Hindlimb muscle (tissue), 1 donor: ENCODE measurements at regions not wholly inside any gene's neighbourhood (a gene's known extent, or its start where the extent isn't known, plus 50 kb on each side); places are given as distances from the start of the nearest gene placed in this dataset.

ENCODE experiments used
- DNase-seq: peaks from one replicate; pipeline ENCODE4 v3.0.0-alpha.2; 2013

DNA sequence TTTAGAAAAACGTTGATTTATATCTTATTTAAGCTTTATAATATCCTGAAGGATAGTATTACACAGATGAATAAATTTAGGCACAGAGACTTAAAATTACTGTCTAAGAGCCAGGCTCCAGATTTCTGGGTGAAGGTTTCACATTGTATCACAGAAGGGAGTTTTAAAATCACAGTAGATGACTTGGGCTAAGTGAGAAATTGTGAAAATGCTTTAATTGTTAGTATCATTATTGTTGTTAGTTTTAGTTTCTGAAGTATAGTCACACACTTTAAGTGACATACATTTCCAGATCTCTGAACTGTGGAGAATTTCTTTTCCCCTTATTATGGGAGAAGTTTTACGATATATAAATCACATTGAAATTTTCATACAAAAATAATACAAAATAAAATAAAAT is 83.5 kb downstream of the NDUFS5 start:
- DNase-seq = no peak

DNA sequence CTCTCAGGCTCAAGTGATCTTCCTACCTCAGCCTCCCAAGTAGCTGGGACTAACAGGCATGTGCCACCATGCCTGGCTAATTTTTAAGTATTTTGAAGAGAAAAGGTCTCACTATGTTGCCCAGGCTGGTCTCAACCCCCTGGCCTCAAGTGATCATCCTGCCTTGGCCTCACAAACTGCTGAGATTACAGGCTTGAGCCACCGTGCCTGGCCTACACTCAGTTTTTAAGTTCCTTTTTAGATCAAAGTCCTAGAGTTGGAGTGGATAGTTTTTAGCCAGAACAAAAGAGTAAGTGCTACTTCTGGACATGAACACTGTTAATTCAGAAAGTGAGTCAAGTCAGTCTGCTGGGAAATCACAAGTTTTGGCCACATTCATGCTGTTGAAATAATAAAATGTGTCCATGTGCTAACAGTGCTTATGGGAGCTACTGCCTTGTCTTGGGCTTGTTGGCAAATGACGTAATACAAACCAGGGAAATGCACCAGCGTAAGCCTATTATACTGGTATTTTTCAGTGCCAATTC is 84.2 kb downstream of the NDUFS5 start:
- DNase-seq = no peak

DNA sequence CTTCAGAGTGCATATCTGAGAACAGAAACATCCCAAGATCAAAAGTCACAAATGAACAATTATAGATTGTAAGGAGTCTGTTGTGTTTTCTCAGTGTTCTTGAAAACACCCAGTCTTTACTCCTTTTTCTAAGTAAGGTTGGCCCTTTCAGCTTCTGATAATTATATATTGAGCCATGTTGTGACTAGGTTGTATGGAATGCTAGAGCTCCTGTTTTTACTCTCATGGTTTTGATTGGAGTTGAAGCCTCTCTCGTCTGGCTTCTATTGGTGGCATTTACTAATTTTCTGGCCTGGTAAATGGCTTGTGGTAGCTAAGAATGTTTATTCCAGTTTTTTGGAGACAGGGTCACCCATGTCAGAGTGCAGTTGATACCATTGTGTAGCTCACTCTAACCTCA is 84.7 kb downstream of the NDUFS5 start:
- no peak for DNase-seq

DNA sequence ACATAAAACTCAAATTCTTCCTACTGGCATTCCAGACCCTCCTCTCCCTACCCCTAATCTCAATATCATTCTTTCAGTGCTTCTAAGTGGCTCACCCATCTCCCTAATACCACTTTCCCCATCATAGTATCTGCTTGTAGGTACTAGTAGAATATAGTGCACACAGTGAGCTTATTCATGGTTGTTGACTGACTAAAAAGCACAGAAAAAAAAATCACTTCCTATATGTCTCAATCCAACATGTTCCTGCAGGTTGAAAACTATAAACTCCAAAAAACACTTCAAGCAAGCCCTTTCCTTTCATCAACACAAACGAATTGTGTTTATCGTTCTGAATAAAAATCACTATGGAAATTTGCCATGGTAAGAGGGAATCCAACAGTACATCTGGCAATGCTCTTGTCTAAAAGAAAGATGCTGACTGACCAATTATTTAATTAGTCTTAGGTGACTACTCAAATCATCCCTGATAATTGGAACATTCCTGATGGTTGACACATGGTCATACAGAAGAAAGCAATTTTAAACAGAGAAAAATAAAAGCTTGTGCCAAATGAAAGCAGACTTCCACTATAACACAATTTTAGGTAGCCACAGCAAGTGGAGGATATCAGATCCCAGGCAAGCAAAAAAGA is 87.1 kb downstream of the NDUFS5 start:
- no peak for DNase-seq

DNA sequence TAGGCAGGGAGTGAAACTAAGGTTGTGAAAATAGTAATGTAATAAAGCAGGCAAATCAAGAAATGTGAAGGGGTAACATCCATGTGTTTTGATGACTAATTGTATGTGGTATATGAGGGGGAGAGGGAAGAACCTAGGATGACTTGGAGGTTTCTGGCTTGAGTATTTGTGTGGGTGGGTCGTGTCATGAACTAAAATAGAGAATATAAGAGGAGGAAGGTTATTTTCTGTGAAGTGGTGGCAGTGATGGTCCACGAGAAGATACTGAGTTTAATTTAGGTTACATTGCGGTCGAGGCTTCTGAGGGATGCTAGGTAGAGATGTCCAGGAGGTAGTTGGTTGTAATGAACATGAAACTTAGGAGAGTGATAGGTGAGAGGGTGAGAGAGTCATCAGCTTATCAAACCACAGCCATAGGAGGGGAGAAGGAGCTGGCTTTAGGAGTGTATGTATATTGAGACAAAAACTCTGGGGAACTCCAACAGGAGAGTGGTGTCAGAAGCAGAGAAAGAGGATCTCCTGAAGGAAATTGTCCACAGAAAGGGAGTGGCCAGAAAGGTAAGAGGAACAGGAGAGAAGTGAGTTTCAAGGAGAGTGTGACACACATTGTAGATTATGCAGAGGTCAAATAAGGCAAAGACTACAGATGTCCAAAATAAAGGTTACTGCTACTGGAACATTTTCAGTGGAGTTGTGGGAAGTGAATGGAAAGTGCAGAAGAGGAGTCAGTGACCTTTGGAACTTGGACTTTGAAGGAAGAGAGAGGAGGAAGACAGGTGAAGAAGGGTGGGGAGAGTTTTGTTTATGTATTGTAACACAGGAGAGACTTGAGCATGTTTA is 89.0 kb upstream of the MACF1 start:
- DNase-seq = no peak

DNA sequence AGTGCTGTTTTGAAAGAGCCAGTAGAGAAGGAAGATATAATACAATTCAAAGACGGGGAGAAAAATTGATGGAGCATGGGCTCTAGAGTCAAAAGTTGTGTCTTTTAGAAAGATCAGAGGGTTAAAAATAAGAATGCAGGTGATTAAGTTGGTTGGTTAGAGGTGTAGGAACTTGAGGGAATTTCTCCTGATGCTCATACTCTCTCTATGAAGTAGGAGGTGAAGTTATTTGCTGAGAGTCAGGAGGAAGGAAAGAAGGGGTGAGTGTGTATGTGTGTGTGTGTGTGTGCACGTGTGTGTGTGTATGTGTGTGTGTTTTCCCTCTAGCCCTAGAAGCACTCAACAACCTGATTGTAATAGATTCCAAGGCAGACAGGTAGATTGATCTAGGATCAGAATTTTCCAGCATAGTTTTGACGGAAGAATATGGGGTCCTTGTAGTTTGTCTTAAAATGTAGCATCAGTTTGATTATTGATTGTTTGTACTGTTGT is 88.3 kb upstream of the MACF1 start:
- no peak for DNase-seq

DNA sequence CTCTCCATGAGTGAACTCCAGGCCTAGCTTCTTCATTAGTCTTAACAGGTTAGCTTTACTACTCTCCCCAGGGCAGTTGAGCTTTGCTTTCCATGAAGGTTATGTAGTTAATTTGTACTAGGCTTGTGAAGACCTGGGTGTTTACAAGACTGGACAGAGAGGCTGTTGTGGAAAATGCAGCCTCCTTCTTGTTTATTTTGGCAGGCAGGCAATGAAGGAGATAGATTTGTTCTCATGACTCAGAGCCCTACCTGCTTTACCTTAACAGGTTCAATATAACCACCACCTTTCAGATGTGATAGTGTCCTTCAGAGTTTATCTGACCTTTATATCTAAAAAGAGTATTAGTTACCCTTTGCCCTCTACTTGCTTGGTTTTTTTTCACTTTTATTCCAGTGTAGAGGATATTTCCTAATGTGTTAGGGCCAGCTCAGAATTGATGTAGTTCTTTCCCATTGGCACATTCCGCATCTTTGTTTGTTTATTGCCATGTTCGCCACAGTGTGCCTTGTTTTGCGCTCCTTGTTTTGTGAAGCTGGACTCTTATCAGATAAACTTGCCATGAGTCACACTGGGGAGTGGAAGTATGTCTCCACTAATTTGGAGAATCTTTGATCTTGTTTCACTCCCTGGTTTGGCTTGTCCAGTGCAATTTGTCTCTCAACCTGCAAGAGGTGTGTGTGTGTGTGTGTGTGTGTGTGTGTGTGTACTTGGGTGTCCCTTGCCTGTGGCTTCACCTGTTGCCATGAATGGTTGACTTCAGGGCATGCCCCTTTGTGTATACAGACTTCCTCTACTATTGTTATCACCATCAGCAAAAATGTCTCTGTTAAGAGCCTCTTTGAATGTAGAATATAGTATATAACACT is 87.4 kb upstream of the MACF1 start:
- DNase-seq = no peak

DNA sequence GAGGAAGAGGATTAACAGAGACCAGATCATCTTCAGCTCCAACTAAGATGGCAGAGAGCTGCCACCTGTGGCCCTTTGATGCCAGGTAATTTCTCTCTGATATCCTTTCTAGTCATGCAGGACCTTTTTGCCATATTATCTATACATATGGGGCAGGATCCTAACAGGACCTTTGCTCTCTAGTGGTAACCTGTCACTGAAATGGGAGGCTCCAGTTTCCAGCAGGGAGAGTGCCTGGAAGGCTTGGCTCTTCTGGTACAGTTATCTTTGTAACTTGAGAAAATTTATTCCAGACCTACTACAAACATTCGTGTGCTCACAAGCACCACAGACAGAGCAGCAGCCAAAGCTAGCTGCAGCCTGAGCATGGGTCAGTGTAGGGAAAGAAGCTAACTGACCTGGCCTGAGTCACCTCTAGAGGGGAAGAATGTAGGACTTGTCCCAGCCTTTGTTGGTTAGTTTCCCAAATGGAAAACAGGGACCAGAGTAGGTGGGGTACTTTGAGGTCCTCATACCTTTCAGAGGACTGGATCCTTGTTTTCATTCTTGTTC is 86.5 kb upstream of the MACF1 start:
- no peak for DNase-seq

DNA sequence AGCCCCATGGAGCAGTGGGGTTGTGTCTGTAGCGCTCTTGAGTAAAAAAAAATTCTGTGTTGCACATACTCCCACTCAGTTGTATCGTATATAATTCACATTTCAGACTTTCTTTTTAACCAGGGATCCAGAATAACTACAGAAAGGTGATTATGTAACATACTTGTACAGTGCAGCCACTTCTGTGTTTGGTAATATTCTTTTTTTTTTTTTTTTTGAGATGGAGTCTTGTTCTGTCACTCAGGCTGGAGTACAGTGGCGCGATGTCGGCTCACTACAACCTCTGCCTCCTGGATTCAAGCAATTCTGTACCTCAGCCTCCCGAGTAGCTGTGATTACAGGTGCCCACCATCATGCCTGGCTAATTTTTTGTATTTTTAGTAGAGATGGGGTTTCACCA is 82.4 kb upstream of the MACF1 start:
- no peak for DNase-seq

DNA sequence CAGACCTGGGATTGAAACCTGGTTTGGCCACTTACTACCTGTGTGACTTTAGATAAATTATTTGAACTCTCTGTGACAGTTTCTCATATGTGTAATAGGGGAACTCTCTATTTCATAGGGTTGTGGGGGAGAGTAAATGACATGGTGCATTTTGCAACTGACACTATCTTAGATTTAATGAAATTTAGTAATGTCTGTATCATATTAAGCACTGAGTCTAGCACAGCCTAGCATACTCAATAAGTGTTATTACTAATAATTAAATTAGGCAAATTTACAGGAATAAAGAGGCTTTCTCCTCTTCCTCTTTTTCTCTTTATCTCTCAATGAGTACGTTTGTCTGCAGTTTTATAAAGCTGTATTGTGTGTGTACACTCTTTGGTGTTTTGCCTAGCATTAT is 80.2 kb upstream of the MACF1 start:
- DNase-seq = no peak

DNA sequence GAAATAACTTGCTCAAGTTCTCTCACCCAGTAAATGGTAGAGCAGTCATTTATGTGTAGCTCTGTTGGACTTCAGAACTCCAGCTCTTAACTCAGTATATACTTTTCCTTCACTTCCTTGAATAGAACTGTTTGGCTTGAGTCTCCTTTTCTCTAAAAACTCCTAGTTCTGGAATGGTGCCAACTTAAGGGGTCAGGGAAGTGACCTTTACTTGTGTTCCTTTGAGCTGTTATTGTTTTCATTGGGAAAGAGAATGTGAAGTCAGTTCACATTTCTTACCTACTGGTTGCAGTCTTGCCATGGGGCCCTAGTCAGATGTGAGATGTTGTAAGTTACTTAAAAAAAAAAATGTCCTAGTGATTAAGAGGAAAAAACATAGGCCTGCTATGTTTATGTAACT is 77.0 kb upstream of the MACF1 start:
- no peak for DNase-seq

DNA sequence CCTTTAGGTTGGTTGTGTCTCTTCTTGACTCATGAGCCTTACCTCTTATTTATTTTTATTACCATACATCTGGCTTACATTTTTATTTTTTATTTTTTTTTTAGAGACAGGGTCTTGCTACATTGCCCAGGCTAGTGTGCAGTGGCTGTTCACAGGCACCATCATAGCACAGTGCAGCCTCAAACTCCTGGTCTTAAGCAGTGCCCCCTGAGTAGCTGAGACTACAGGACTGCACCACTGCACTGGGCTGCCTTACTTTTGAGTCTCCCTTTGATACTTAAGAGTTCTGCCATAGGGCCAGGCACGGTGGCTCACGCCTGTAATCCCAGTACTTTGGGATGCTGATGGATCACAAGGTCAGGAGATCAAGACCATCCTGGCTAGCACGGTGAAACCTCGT is 76.4 kb upstream of the MACF1 start:
- DNase-seq = no peak

DNA sequence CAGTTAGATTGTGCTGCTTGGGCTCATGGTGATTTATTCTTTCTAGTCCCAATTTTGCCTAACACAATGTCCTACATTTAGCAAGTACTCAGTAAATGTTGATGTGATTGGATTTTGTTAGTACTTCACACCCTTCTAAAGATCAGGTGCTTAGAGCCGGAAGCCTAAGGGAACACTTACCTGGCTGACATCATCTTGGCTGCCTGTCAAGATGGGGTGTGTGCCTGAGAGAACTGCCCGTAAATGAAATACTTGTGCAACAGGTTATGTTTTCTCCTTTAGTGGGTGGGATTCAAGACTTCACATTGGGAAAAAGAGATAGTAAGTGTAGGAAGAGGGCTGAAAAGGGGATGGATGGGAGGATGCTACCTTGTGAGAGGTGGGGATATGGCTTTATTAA is 75.5 kb upstream of the MACF1 start:
- no peak for DNase-seq

DNA sequence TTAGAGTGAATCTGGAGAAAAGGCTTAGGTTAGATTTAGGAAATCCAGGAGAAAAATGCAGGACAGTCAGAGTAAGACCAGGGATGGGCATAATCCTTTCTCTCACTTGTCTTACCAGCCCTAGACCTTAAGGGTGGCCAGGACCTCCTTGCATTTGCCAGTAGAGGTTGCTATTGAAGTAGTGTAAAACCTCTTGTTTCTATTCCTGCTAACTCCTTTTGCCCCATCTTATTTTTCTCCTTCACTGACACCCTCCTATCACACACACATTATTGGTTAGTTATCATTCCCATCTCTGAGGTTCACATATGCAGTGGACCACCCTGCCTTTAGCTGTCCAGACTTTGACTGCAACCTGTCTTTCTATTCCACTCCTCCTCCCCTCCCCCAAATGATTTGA is 75.0 kb upstream of the MACF1 start:
- DNase-seq = no peak

DNA sequence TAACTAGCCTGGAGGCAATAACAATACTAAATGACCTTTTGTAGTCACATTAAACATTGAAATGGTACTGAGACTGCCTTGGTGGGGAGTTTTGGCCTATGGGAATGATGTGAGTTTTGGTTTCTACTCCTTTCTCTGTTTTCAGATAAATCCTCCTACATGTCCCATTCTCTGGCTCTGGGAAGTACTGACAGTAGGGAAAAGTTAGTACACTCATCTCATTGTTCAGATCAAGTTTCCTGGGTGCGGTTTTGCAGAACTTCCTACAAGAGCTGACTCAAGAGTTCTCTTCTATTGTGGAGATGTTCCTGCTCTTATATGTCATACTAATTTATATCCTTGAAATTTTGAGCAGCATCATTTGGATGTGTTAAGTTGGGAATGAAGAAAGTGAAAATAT is 74.2 kb upstream of the MACF1 start:
- DNase-seq = no peak

DNA sequence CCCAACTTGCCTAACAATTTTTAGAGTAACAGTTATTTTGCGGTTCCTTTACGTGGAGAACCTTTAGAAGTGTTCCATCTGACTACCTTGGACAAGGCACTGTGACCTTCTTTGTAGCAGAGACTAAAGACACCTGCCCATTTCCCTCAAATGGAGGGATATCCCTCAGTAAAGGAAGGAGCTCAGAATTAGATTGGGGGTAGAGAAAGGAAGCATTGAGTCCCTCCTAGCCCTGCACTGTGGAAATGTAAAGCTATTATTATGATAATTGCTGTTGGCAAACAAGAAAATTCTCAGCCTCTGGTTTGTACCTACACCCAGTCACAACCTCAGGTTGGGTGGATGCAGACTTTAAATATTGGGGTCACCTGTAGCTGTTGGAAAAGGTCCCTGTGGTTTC is 72.6 kb upstream of the MACF1 start:
- no peak for DNase-seq

DNA sequence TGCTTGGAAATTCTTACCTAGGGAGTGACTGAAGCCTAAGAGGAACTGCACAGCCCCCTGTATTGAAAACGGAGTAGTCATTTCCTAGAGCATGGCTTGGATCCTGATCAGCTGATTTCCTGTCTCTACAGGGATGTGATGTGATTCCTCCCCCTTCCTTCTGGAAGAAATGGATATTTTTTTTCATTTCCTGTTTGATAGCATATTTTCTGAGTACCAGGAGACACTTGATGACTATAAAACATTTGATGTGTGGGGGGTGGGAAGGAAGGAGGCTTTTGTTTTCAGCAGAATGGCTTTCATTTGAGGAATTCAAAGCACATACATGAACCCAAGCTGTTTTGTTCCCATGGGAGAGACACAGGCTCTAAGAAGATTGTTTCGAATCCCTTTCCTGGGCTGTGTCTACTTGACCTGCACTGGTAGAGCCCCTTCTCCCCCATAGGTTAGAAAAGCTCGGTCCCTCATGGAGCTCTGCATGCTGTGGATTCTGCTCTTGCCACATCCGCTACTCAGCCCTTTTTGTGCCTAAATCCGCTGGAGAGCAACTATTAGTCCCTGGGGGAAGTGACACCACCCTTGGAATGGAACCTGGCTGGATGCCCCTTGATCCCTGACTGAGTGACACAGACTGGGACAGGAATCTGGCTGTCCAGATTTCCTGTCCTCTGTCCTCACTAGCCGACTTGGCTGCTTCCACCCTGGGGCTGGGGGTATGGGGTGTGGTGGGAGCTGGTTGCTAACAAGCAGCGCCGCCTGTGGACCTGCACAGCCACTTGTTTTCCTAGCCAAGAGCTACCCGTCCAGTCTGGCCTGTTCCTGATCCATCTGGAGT is 71.8 kb upstream of the MACF1 start:
- peak; percentile 29 for DNase-seq

DNA sequence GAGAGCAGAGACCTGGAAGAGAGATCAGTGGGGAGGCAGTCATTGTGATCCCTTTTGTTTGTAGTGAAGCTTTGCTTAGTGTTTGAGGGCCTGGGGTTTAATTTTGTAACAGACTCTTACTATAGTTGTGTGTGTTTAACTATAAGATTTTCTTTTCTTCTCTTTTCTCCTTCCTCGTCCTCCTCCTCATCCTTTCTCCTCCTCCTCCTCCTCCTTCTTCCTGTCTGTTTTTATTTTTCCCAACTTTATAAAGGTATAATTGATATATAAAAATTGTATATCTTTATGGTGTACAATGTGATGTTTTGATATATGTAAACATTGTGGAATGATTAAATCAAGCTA is 71.2 kb upstream of the MACF1 start:
- DNase-seq = no peak

DNA sequence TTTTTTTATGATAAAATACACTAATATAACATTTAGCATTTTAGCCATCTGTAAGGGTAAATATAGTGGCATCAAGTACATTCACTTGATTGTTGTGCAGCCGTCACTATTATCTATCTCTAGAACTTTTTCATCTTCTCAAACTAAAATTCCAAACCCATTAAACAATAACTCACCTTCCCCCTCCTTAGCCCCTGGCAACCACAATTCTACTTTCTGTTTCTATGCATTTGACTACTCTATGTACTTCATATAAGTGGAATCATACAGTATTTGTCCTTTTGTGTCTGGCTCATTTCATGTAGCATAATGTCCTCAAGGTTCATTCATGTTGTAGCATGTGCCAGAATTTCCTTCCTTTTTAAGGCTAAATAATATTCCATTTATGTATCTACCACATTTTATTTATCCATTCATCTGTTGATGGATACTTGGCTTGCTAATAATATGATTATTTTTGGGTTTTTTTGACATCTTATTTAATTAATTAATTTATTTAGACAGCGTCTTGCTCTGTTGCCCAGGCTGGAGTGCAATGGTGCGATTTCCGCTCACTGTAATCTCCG is 69.6 kb upstream of the MACF1 start:
- DNase-seq = no peak

DNA sequence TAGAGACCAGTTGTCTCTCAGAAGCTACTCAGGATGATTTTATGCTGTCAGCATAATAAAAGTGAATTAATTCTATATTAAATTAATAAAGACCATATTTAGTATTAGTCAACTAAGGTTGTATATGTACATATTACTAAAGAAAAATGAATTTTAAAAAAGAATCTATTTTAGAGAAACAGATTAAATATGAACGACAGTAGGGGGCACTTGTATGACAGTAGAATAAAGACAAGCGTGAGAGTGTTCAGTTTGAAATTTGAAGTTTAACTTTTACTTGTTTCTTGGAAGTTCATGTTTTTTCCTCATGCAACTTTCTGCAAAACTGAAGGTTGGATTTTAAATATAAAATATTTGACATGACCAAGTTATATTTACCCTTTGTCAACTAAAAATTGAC is 67.9 kb upstream of the MACF1 start:
- no peak for DNase-seq

DNA sequence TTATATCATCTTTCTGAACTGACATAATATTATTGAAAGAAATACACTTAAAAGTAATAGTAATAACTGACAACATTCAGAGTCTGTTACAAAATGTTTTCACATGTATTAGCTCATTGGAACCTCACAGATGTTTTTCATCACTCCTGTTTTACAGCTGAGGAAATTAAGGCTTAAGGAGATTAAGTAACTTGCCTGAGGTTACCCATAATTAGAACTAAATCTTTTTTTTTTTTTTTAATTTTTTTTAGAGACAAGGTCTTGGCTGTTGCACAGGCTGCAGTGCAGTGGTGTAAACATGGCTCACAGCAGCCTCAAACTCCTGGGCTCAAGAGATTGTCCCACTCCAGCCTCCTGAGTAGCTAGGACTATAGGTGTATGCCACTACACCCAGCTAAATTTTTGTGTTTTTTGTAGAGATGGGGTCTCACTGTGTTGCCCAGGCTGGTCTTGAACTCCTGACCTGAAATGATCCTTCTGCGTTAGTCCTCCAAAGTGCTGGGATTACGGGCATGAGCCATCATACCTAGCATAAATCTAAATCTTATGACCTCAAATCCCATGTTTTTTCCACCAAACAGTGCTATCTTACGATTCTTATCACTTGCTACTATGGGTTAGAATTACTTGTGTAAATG is 64.7 kb upstream of the MACF1 start:
- DNase-seq = no peak
